ENCODE measurements at regions not wholly inside any gene's neighbourhood (a gene's known extent, or its start where the extent isn't known, plus 50 kb on each side); places are given as distances from the start of the nearest gene placed in this dataset.

GRCh38 chr21:43337901-43338655, 88.9 kb downstream of the SIK1 start:
- TF ChIP-seq CTCF (conservative IDR thresholded peaks at IDR 0.05) (no peak), ZFX (IDR thresholded peaks at IDR 0.05) (no peak)
- no peak overlapping the region for H3K27ac ChIP-seq

GRCh38 chr21:43335119-43335518, 91.8 kb downstream of the SIK1 start:
- no peak for TF ChIP-seq CTCF (conservative IDR thresholded peaks at IDR 0.05)
- no peak for TF ChIP-seq ZFX (IDR thresholded peaks at IDR 0.05)
- no peak overlapping the region for H3K27ac ChIP-seq

- H3K27ac ChIP-seq, result peak overlapping the region; percentile 62
- TF ChIP-seq CTCF (conservative IDR thresholded peaks at IDR 0.05), result no peak
- TF ChIP-seq ZFX (IDR thresholded peaks at IDR 0.05), result no peak
Observed at GRCh38 chr21:43334214-43334958, 92.5 kb downstream of the SIK1 start.

GRCh38 chr21:43333298-43334062, 93.5 kb downstream of the SIK1 start:
- TF ChIP-seq ZFX (IDR thresholded peaks at IDR 0.05) (no peak), CTCF (conservative IDR thresholded peaks at IDR 0.05) (no peak)
- H3K27ac ChIP-seq, result peak overlapping the region; percentile 62

- peak overlapping the region; percentile 62 for H3K27ac ChIP-seq
- TF ChIP-seq CTCF (conservative IDR thresholded peaks at IDR 0.05) (no peak), ZFX (IDR thresholded peaks at IDR 0.05) (no peak)
Observed at GRCh38 chr21:43332861-43333297, 94.1 kb downstream of the SIK1 start.

GRCh38 chr21:43331962-43332828, 94.7 kb downstream of the SIK1 start:
- H3K27ac ChIP-seq, result peak overlapping the region; percentile 62; the same call in 1 of the 2 replicates
- no peak for TF ChIP-seq ZFX (IDR thresholded peaks at IDR 0.05)
- TF ChIP-seq CTCF (conservative IDR thresholded peaks at IDR 0.05), result no peak

Data from C4-2B (cell line).